Cardiac muscle cell (in vitro differentiated cells and primary cell): ENCODE measurements at regions not wholly inside any gene's neighbourhood (a gene's known extent, or its start where the extent isn't known, plus 50 kb on each side); places are given as distances from the start of the nearest gene placed in this dataset.

Experiments
- DNase-seq, 2 donors: peaks; one replicate each; pipeline versions ENCODE4 v3.0.0 to v3.0.0-alpha.2; 2010 to 2017; ENCODE audit warnings: low read depth in 1 of 2, low spot score in 1 of 2
- H3K27ac ChIP-seq: fragments of 200-600 bp; sonication (generic); 2 replicates; pipeline ENCODE4 v1.5.1; 2016
- H3K27me3 ChIP-seq: fragments of 200-600 bp; sonication (generic); 2 replicates; pipeline ENCODE4 v1.6.0; 2016; ENCODE audit warnings: control low read depth
- H3K36me3 ChIP-seq: fragments of 200-600 bp; sonication (generic); 2 replicates; pipeline ENCODE4 v1.5.1; 2016; ENCODE audit warnings: control low read depth
- H3K4me1 ChIP-seq: fragments of 200-600 bp; sonication (generic); 2 replicates; pipeline ENCODE4 v1.8.1; 2017; ENCODE audit warnings: low read depth, mild to moderate bottlenecking, mixed run types
- H3K4me3 ChIP-seq: fragments of 200-600 bp; sonication (generic); 2 replicates; pipeline ENCODE4 v1.5.1; 2016; ENCODE audit warnings: mild to moderate bottlenecking
- H3K9me3 ChIP-seq: fragments of 200-600 bp; sonication (generic); 2 replicates; pipeline ENCODE4 v1.5.1; 2017; ENCODE audit warnings: low read depth, mild to moderate bottlenecking, control low read depth
- TF ChIP-seq, protein P1 (sequence below): IDR thresholded peaks from 2 replicates; pipeline ENCODE4 v1.5.1; 2012; ENCODE audit warnings: low read depth, mild to moderate bottlenecking, low read length

DNA sequence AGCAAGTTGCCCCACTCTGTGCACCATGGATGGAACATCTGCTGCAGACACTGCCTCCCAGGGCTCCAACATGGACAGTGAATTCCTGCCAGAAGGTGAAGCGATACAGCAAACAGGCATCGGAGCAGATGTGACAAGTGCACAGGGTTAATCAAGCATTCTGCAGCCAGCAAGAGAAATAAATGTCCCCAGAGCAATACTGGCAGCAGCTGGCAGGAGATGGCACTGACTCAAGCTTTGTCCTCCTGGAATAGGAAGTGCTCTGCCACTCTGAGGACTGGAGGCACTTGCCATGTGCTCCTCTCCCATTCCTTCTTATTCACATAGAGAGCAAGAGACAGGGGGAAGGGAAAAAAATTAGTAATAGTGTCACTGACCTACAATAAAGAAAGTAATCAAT lies 402.7 kb upstream of the DAB1 start:
- Histone ChIP-seq H3K9me3 (no peaks in the 10 kb centered on the region), H3K36me3 (no peaks in the 10 kb centered on the region), H3K27ac (no peak overlapping the region), H3K4me3 (no peak overlapping the region), H3K4me1 (no peaks in the 10 kb centered on the region), H3K27me3 (no peaks in the 10 kb centered on the region)
- TF ChIP-seq, protein P1, sequence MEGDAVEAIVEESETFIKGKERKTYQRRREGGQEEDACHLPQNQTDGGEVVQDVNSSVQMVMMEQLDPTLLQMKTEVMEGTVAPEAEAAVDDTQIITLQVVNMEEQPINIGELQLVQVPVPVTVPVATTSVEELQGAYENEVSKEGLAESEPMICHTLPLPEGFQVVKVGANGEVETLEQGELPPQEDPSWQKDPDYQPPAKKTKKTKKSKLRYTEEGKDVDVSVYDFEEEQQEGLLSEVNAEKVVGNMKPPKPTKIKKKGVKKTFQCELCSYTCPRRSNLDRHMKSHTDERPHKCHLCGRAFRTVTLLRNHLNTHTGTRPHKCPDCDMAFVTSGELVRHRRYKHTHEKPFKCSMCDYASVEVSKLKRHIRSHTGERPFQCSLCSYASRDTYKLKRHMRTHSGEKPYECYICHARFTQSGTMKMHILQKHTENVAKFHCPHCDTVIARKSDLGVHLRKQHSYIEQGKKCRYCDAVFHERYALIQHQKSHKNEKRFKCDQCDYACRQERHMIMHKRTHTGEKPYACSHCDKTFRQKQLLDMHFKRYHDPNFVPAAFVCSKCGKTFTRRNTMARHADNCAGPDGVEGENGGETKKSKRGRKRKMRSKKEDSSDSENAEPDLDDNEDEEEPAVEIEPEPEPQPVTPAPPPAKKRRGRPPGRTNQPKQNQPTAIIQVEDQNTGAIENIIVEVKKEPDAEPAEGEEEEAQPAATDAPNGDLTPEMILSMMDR = no peak
- no peak for DNase-seq

DNA sequence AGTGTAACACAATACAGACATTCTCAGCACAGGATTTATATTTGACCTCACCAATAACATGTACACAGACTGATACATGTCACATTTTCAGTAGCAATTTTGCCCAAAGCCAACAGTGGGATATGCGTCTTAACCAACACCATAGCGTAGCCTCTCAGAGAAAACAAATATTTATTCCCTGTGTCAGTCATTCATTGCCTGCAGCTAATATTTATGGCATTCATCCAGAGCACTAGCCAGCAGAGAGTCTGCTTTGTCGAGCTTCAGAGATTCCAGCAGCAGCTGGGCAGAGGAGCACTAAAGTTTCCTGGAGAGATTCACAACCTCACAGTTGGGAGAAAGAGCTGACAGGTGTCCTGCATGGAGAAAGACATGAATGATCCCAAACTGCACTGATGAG lies 400.7 kb upstream of the DAB1 start:
- H3K36me3 ChIP-seq = no peaks in the 10 kb centered on the region
- no peak for DNase-seq
- no peaks in the 10 kb centered on the region for H3K27me3 ChIP-seq
- H3K4me1 ChIP-seq = no peaks in the 10 kb centered on the region
- H3K27ac ChIP-seq = no peak overlapping the region
- TF ChIP-seq, protein P1 = no peak
- H3K4me3 ChIP-seq = no peak overlapping the region
- H3K9me3 ChIP-seq = no peaks in the 10 kb centered on the region

DNA sequence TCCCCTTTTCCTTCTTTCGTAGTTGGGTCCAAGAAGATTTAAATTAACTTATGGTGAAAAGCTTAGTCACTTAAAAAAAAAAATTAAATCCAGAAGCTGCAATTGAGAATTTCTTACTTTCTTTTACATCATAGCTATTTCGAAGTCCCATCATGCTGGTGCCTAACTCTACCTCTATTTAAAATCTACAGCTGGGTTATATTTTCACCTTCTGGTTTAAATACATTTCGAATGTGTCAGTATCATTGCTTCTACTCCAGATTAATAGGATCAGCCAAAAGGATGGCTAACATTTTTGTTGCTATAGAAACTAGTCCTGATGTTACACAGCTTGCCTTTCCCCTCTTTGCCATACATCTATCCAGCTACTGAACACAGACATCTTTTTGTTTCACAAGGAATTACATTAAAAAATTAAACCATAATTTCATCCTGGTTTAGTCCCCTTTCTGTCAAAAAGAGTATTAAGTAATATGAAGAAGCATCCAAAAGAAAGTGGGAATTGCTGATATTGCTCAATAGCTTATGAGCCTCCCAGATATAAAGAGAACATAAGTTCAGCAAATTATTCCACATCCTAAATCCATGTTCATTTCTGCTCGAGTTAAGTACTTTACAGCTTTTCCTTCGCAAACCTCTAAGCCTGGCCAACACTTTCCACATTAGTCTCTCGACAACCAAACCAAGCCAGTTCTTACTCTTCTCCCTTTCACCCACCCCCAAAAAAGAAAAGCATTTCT lies 396.7 kb upstream of the DAB1 start:
- Histone ChIP-seq H3K36me3 (no peaks in the 10 kb centered on the region), H3K4me3 (no peak overlapping the region), H3K9me3 (no peaks in the 10 kb centered on the region), H3K27ac (no peak overlapping the region), H3K4me1 (no peaks in the 10 kb centered on the region), H3K27me3 (no peaks in the 10 kb centered on the region)
- peak in 1 of 2 donors; percentile 13 for DNase-seq
- TF ChIP-seq, protein P1 = no peak

DNA sequence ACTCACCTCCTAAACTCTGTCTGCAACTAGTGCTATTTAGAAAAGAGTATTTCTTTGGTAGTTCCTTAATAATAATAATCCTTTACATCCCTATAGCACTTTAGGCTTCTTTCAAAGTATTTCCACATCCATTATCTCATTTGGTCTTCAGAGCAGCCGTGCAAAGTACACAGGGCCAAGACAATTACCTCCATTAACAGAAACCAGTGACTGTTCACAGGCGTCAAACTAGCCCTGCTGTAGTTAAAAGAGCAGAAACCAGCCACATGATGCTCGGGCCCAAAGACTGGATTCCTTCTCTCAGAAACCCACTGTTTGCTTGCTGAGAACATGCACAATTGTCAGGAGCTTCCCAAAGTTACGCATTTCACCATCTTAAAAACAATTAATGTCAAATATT lies 396.0 kb upstream of the DAB1 start:
- no peak for DNase-seq
- Histone ChIP-seq H3K4me1 (no peaks in the 10 kb centered on the region), H3K9me3 (no peaks in the 10 kb centered on the region), H3K4me3 (no peak overlapping the region), H3K27ac (no peak overlapping the region), H3K36me3 (no peaks in the 10 kb centered on the region), H3K27me3 (no peaks in the 10 kb centered on the region)
- TF ChIP-seq, protein P1 = no peak

DNA sequence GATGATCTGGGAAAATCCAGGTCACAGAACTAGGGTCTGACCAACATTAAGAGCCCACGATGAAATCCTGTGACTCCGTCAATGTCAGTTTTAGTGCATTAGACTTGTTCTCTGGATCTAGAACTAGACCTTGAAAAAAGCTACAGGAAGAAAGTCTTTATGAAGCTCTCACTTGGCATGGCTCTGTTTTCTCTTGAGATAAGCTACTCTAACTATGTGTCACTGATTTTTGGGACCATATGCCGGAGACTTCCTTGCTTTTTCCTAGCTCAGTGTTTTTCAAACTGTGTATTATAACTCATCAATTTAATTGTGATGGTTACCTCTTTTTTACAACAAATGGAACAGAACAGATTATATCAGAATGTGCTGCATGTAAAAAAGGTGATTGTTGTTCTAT lies 379.7 kb upstream of the DAB1 start:
- Histone ChIP-seq H3K4me1 (no peaks in the 10 kb centered on the region), H3K36me3 (no peaks in the 10 kb centered on the region), H3K9me3 (no peaks in the 10 kb centered on the region), H3K27ac (no peak overlapping the region), H3K4me3 (no peak overlapping the region), H3K27me3 (no peaks in the 10 kb centered on the region)
- DNase-seq = no peak
- TF ChIP-seq, protein P1 = no peak
